K562 (cell line): ENCODE measurements at regions not wholly inside any gene's neighbourhood (a gene's known extent, or its start where the extent isn't known, plus 50 kb on each side); places are given as distances from the start of the nearest gene placed in this dataset.

ENCODE experiments used
- ATAC-seq: fragments of 200-7000 bp; cut with Tn5 transposase; 3 replicates; pipeline ENCODE4 v1.9.1; 2020; ENCODE audit warnings: moderate library complexity
- BruUV-seq: library from RNA; stranded (reverse); fragments of 400-500 nt; replicated peaks from 2 replicates; lab custom pipeline; 2021; lab: Mats Ljungman, UMichigan
- CTCF ChIA-PET: fragments of 300-600 bp; formaldehyde crosslinking; extraction: SDS; loops from one replicate; lab custom pipeline; 2021; ENCODE audit warnings: low intra/inter-chr PET ratio; lab: Yijun Ruan, JAX
- POLR2A ChIA-PET: fragments of 300-600, 350-650 bp; sonication (Branson Sonifier 250); formaldehyde crosslinking; extraction: SDS; loops from one replicate; lab custom pipeline; 2021; ENCODE audit warnings: antibody characterized with exemption, inconsistent platforms; lab: Yijun Ruan, JAX
- DNase-seq, 4 experiments: peaks; one replicate each; pipeline versions ENCODE4 v3.0.0 to v3.0.0-alpha.2; 2011 to 2018; ENCODE audit warnings: low spot score in 3 of 4, mixed read lengths in 3 of 4; ENCODE audit errors: extremely low read depth in 1 of 4
- FAIRE-seq: peaks from 2 replicates; lab custom pipeline; 2011; peaks lifted over from hg19 to GRCh38; lab: Jason Lieb, UNC
- H2AFZ ChIP-seq: 2 replicates; pipeline ENCODE4 v1.6.0; 2011; ENCODE audit warnings: low read depth, low read length, control low read depth, inconsistent platforms
- H3K27ac ChIP-seq: fragments of 200-600 bp; 3 replicates; pipeline ENCODE4 v1.8.0; 2011; ENCODE audit warnings: low read depth, mild to moderate bottlenecking, control low read depth, inconsistent platforms, low read length, moderate library complexity, mixed read lengths; ENCODE audit errors: extremely low read depth
- H3K27me3 ChIP-seq, 2 experiments: fragments of 300-600 bp in 1 of 2; 2 replicates in 1 of 2; 3 replicates in 1 of 2; pipeline versions ENCODE4 v1.6.0 to v1.8.0; 2011; ENCODE audit warnings: inconsistent platforms in 2 of 2, low read length in 2 of 2, mild to moderate bottlenecking in 1 of 2, mixed read lengths in 1 of 2, moderate library complexity in 1 of 2; ENCODE audit not compliant: control insufficient read depth in 2 of 2, insufficient read depth in 2 of 2
- H3K36me3 ChIP-seq: fragments of 300-600 bp; 3 replicates; pipeline ENCODE4 v1.8.0; 2011; ENCODE audit warnings: mild to moderate bottlenecking, low read length, inconsistent platforms; ENCODE audit not compliant: control insufficient read depth, insufficient read depth
- H3K4me1 ChIP-seq, 2 experiments: fragments of 200-600 bp in 1 of 2; replicated peaks in 1 of 2; 2 replicates in 1 of 2; 3 replicates in 1 of 2; pipeline versions ENCODE4 v1.5.1 to v1.8.0; 2011; ENCODE audit warnings: inconsistent platforms in 2 of 2, low read length in 2 of 2, mild to moderate bottlenecking in 1 of 2, mixed read lengths in 1 of 2, moderate library complexity in 1 of 2; ENCODE audit not compliant: control insufficient read depth in 2 of 2, insufficient read depth in 2 of 2
- H3K4me2 ChIP-seq: 2 replicates; pipeline ENCODE4 v1.6.1; 2011; ENCODE audit warnings: low read length, control low read depth, inconsistent platforms, mixed read lengths; ENCODE audit not compliant: insufficient read depth
- H3K4me3 ChIP-seq: fragments of 200-600 bp; sonication (generic), shearing (Covaris generic); 2 replicates; pipeline ENCODE4 v1.5.1; 2016; ENCODE audit warnings: control low read depth, inconsistent platforms
- H3K79me2 ChIP-seq: fragments of 200-600 bp; 3 replicates; pipeline ENCODE4 v1.8.0; 2011; ENCODE audit warnings: low read length, inconsistent platforms; ENCODE audit not compliant: control insufficient read depth, insufficient read depth
- H3K9ac ChIP-seq, 2 experiments: 2 replicates each; pipeline versions ENCODE4 v1.6.0 to v1.6.1; 2011; ENCODE audit warnings: low read depth in 2 of 2, low read length in 2 of 2, control low read depth in 1 of 2, inconsistent platforms in 1 of 2, mild to moderate bottlenecking in 1 of 2, mixed read lengths in 1 of 2; ENCODE audit not compliant: insufficient read depth in 1 of 2
- H3K9me1 ChIP-seq: one replicate; pipeline ENCODE4 v1.6.0; 2011; ENCODE audit warnings: inconsistent platforms, mild to moderate bottlenecking, low read length, moderate library complexity; ENCODE audit not compliant: control insufficient read depth, insufficient read depth
- H3K9me3 ChIP-seq: replicated peaks from 2 replicates; pipeline ENCODE4 v1.5.1; 2011; ENCODE audit warnings: low read depth, low read length, inconsistent platforms; ENCODE audit not compliant: control insufficient read depth, insufficient read depth
- H4K20me1 ChIP-seq: replicated peaks from 2 replicates; pipeline ENCODE4 v1.6.1; 2011; ENCODE audit warnings: low read length, inconsistent platforms, mixed read lengths; ENCODE audit not compliant: control insufficient read depth, insufficient read depth
- DNMT1 ChIP-seq: fragments of 450-650 bp; IDR thresholded peaks from 2 replicates; pipeline ENCODE4 v1.6.1; 2016; ENCODE audit warnings: antibody characterized with exemption, mild to moderate bottlenecking
- FOSL1 ChIP-seq: fragments of 200-800 bp; sonication (Bioruptor generic); conservative IDR thresholded peaks from 2 replicates; pipeline ENCODE4 v1.6.1; 2016; ENCODE audit warnings: missing genetic modification characterization, missing compliant biosample characterization
- RBFOX2 ChIP-seq: fragments of 200-400 bp; formaldehyde crosslinking; IDR thresholded peaks from 2 replicates; pipeline ENCODE4 v1.6.1; 2017; ENCODE audit warnings: low read depth, mild to moderate bottlenecking, low read length, moderate library complexity
- SETDB1 ChIP-seq: IDR thresholded peaks from one replicate; pipeline ENCODE4 v1.6.1; 2012; ENCODE audit warnings: low read length, control low read depth, inconsistent platforms
- SMARCB1 ChIP-seq: IDR thresholded peaks from 2 replicates; pipeline ENCODE4 v1.6.1; 2011; ENCODE audit warnings: improper control_type of control experiment, low read depth; ENCODE audit not compliant: insufficient read length
- WHSC1 ChIP-seq: IDR thresholded peaks from one replicate; pipeline ENCODE4 v1.6.1; 2012; ENCODE audit warnings: low read length, control low read depth, inconsistent platforms
- ZC3H4 ChIP-seq: sonication (generic); formaldehyde crosslinking; IDR thresholded peaks from 2 replicates; pipeline ENCODE4 v1.9.0; 2021; ENCODE audit warnings: missing genetic modification reagents, borderline replicate concordance
- ZNF354B ChIP-seq: fragments of 250-450 bp; sonication (Bioruptor Pico); IDR thresholded peaks from 2 replicates; pipeline ENCODE4 v1.4.0; 2020
- ZNF76 ChIP-seq: fragments of 250-450 bp; sonication (Bioruptor Pico); IDR thresholded peaks from 2 replicates; pipeline ENCODE4 v1.4.0; 2020; ENCODE audit warnings: mild to moderate bottlenecking, moderate library complexity, borderline replicate concordance
- WGBS: fragments of 100-300 bp; shearing (Covaris generic); methylation state at CpG from one replicate; pipeline ENCODE4 v1.1.6; 2016; ENCODE audit warnings: low coverage, mixed read lengths; ENCODE audit not compliant: insufficient coverage; ENCODE audit errors: missing lambda C conversion rate; 5-methylcytosine and 5-hydroxymethylcytosine counted together
- in situ Hi-C: fragments of 300-500 bp; cut with MboI; formaldehyde crosslinking; loops from 4 replicates; pipeline ENCODE4 v1.15.0; 2018; ENCODE audit warnings: inconsistent platforms, mixed read lengths
- intact Hi-C: fragments of 100-400 bp; cut with micrococcal nuclease; formaldehyde crosslinking; loops from 2 replicates; pipeline ENCODE4 v1.14.2; 2022
- TF ChIP-seq, protein P1 (sequence below): IDR thresholded peaks from 3 replicates; pipeline ENCODE4 v1.6.1; 2011; ENCODE audit warnings: borderline replicate concordance, mild to moderate bottlenecking, moderate library complexity; ENCODE audit not compliant: insufficient read length; ENCODE audit errors: extremely low read depth
- TF ChIP-seq, protein P2 (sequence below): sonication (generic); formaldehyde crosslinking; IDR thresholded peaks from 2 replicates; pipeline ENCODE4 v1.8.1; 2022; ENCODE audit warnings: missing genetic modification reagents

DNA sequence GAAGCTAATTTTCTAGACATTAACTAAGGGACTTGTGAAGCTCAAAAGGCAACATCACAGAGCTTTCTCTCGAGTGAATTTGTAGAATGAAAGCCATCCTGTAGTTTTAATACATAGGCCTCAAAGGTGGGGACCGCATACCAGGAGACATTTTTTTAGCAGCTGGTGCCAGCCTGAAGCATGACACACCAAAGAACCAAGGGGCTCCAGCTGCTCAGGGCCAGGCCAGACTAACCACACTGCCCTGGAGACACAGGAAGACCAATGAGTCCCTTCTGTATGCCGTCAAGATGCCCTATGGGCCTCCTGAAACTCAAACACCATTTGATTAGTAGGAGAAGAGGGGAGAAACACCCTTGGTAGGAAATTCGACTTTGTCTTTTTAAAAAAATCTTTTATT lies 113.9 kb upstream of the CACNA1E start:
- intact Hi-C loops, result no loop called here
- BruUV-seq, result no TSS peak
- H3K4me2 ChIP-seq, result no peak overlapping the region
- no peak overlapping the region for H2AFZ ChIP-seq
- H3K27ac ChIP-seq, result no peak overlapping the region
- H3K9me3 ChIP-seq, result no peaks in the 10 kb centered on the region
- H3K9ac ChIP-seq, result no peak overlapping the region
- no peak for DNase-seq
- 0% methylated on average over 4 of the region's 4 CpGs for WGBS
- no peaks in the 10 kb centered on the region for H3K9me1 ChIP-seq
- H3K4me1 ChIP-seq, result no peaks in the 10 kb centered on the region
- H3K36me3 ChIP-seq, result no peaks in the 10 kb centered on the region
- H3K27me3 ChIP-seq, result no peaks in the 10 kb centered on the region; a peak in 1 of 5 replicates
- H3K79me2 ChIP-seq, result no peaks in the 10 kb centered on the region
- CTCF ChIA-PET, result no interaction called here
- no peak for ATAC-seq
- H4K20me1 ChIP-seq, result peaks cover 3% of the 10 kb centered on the region; the same call in 1 of the 2 replicates
- TF ChIP-seq SETDB1 (no peak), DNMT1 (no peak), FOSL1 (tag) (no peak), SMARCB1 (no peak), RBFOX2 (no peak), ZNF354B (CRISPR knock-in tag) (no peak), WHSC1 (no peak), ZC3H4 (CRISPR knock-in tag) (no peak), ZNF76 (no peak)
- TF ChIP-seq, protein P1, sequence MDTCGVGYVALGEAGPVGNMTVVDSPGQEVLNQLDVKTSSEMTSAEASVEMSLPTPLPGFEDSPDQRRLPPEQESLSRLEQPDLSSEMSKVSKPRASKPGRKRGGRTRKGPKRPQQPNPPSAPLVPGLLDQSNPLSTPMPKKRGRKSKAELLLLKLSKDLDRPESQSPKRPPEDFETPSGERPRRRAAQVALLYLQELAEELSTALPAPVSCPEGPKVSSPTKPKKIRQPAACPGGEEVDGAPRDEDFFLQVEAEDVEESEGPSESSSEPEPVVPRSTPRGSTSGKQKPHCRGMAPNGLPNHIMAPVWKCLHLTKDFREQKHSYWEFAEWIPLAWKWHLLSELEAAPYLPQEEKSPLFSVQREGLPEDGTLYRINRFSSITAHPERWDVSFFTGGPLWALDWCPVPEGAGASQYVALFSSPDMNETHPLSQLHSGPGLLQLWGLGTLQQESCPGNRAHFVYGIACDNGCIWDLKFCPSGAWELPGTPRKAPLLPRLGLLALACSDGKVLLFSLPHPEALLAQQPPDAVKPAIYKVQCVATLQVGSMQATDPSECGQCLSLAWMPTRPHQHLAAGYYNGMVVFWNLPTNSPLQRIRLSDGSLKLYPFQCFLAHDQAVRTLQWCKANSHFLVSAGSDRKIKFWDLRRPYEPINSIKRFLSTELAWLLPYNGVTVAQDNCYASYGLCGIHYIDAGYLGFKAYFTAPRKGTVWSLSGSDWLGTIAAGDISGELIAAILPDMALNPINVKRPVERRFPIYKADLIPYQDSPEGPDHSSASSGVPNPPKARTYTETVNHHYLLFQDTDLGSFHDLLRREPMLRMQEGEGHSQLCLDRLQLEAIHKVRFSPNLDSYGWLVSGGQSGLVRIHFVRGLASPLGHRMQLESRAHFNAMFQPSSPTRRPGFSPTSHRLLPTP, result no peak
- TF ChIP-seq, protein P2, sequence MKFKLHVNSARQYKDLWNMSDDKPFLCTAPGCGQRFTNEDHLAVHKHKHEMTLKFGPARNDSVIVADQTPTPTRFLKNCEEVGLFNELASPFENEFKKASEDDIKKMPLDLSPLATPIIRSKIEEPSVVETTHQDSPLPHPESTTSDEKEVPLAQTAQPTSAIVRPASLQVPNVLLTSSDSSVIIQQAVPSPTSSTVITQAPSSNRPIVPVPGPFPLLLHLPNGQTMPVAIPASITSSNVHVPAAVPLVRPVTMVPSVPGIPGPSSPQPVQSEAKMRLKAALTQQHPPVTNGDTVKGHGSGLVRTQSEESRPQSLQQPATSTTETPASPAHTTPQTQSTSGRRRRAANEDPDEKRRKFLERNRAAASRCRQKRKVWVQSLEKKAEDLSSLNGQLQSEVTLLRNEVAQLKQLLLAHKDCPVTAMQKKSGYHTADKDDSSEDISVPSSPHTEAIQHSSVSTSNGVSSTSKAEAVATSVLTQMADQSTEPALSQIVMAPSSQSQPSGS (CRISPR knock-in tag), result no peak
- TF ChIP-seq, all 486 proteins: peak for 0
- no peak for FAIRE-seq
- POLR2A ChIA-PET, result interaction anchor here (0.6 kb wide), 2 partner anchors 60 to 241 kb away, joined by 3 to 5 read pairs; no protein-coding TSS in a partner anchor
- in situ Hi-C loops, result no loop called here
- no peak overlapping the region for H3K4me3 ChIP-seq
